ENCODE measurements at regions not wholly inside any gene's neighbourhood (a gene's known extent, or its start where the extent isn't known, plus 50 kb on each side); places are given as distances from the start of the nearest gene placed in this dataset.

- Mint-ChIP-seq H3K9me3 (peaks cover 22% of the 10 kb centered on the region), H3K27ac (no peak overlapping the region), H3K36me3 (ENCODE audit: low read depth) (no peaks in the 10 kb centered on the region), H3K4me1 (peaks cover 6% of the 10 kb centered on the region), H3K27me3 (ENCODE audit: low read depth) (peaks cover 46% of the 10 kb centered on the region), H3K4me3 (no peak overlapping the region)
- TF ChIP-seq, protein P1, sequence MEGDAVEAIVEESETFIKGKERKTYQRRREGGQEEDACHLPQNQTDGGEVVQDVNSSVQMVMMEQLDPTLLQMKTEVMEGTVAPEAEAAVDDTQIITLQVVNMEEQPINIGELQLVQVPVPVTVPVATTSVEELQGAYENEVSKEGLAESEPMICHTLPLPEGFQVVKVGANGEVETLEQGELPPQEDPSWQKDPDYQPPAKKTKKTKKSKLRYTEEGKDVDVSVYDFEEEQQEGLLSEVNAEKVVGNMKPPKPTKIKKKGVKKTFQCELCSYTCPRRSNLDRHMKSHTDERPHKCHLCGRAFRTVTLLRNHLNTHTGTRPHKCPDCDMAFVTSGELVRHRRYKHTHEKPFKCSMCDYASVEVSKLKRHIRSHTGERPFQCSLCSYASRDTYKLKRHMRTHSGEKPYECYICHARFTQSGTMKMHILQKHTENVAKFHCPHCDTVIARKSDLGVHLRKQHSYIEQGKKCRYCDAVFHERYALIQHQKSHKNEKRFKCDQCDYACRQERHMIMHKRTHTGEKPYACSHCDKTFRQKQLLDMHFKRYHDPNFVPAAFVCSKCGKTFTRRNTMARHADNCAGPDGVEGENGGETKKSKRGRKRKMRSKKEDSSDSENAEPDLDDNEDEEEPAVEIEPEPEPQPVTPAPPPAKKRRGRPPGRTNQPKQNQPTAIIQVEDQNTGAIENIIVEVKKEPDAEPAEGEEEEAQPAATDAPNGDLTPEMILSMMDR (IDR thresholded peaks at IDR 0.05; ENCODE audit: unreplicated experiment in 3 of 3): no peak
Observed at GRCh38 chr19:29428071-29428470, 97.7 kb upstream of the VSTM2B start.

DNA sequence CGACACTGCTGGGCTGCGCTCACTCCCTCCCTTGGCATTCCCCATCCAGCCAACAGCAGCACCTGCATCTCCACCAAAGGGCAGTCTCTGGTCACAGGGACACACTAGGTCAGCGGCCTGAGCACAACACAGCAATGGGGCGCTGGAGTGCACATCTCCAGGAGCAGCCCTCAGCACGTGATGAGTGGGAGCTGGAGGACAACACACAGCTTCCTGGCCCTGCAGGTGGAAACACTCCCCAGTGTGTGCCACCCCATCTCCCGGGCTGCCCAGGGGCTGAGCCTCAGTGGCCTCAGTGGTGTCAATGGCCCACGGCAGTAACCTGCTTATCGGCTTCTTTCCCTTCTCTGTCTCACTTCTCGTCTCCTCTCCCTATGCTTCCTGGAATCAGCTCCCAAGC lies 96.8 kb upstream of the VSTM2B start:
- Mint-ChIP-seq H3K9me3 (peaks cover 19% of the 10 kb centered on the region), H3K4me3 (no peak overlapping the region), H3K27ac (no peak overlapping the region), H3K27me3 (ENCODE audit: low read depth) (peaks cover 42% of the 10 kb centered on the region), H3K4me1 (peaks cover under 1% of the 10 kb centered on the region), H3K36me3 (ENCODE audit: low read depth) (no peaks in the 10 kb centered on the region)
- TF ChIP-seq, protein P1 (IDR thresholded peaks at IDR 0.05; ENCODE audit: unreplicated experiment in 3 of 3): no peak

DNA sequence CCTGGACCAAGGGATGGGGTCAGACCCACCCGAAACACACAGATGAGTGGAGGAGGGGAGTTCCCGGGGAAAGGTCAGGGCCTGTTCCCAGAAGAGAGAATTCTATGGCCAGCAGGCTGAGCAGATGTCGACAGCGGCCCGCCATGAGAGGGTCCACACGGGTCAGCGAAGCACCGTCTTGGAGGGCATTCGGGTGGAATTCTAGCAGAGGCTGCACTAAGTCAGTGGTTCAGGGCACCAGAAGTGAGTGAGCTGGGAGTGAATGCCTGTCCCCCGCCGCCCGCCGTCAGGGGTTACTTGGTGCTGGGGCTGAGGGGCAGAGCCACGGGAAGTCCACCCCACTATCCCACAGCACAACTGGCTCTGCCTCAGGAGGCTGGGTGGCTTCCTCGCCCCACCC lies 96.2 kb upstream of the VSTM2B start:
- Mint-ChIP-seq H3K9me3 (peaks cover 15% of the 10 kb centered on the region), H3K4me1 (no peaks in the 10 kb centered on the region), H3K27me3 (ENCODE audit: low read depth) (peaks cover 40% of the 10 kb centered on the region), H3K36me3 (ENCODE audit: low read depth) (no peaks in the 10 kb centered on the region), H3K4me3 (no peak overlapping the region), H3K27ac (no peak overlapping the region)
- TF ChIP-seq, protein P1 (IDR thresholded peaks at IDR 0.05; ENCODE audit: unreplicated experiment in 3 of 3): no peak

- H3K4me3 Mint-ChIP-seq: no peak overlapping the region
- TF ChIP-seq, protein P1 (IDR thresholded peaks at IDR 0.05; ENCODE audit: unreplicated experiment in 3 of 3): no peak
- H3K36me3 Mint-ChIP-seq (ENCODE audit: low read depth): no peaks in the 10 kb centered on the region
- H3K27ac Mint-ChIP-seq: no peak overlapping the region
- H3K27me3 Mint-ChIP-seq (ENCODE audit: low read depth): peaks cover 36% of the 10 kb centered on the region
- H3K4me1 Mint-ChIP-seq: no peaks in the 10 kb centered on the region
- peaks cover 12% of the 10 kb centered on the region for H3K9me3 Mint-ChIP-seq
Observed at GRCh38 chr19:29431332-29431731, 94.5 kb upstream of the VSTM2B start.

GRCh38 chr19:29432677-29433076 lies 93.1 kb upstream of the VSTM2B start:
- H3K9me3 Mint-ChIP-seq: peaks cover 4% of the 10 kb centered on the region
- H3K27ac Mint-ChIP-seq: no peak overlapping the region
- no peaks in the 10 kb centered on the region for H3K36me3 Mint-ChIP-seq (ENCODE audit: low read depth)
- H3K27me3 Mint-ChIP-seq (ENCODE audit: low read depth): peaks cover 30% of the 10 kb centered on the region
- H3K4me3 Mint-ChIP-seq: no peak overlapping the region
- TF ChIP-seq, protein P1 (IDR thresholded peaks at IDR 0.05; ENCODE audit: unreplicated experiment in 3 of 3): no peak
- H3K4me1 Mint-ChIP-seq: no peaks in the 10 kb centered on the region

GRCh38 chr19:29436591-29437103 lies 89.1 kb upstream of the VSTM2B start:
- Mint-ChIP-seq H3K27me3 (ENCODE audit: low read depth) (peaks cover 35% of the 10 kb centered on the region), H3K4me3 (no peak overlapping the region), H3K9me3 (peaks cover 9% of the 10 kb centered on the region), H3K27ac (no peak overlapping the region), H3K4me1 (no peaks in the 10 kb centered on the region), H3K36me3 (ENCODE audit: low read depth) (no peaks in the 10 kb centered on the region)
- TF ChIP-seq, protein P1 (IDR thresholded peaks at IDR 0.05; ENCODE audit: unreplicated experiment in 3 of 3): no peak

Data from nephron (organoid).